ENCODE measurements at regions not wholly inside any gene's neighbourhood (a gene's known extent, or its start where the extent isn't known, plus 50 kb on each side); places are given as distances from the start of the nearest gene placed in this dataset.

GRCh38 chr13:39957868-39958677, 302.6 kb downstream of the COG6 start (continued):
- no peak for TF ChIP-seq SMC3 (conservative IDR thresholded peaks at IDR 0.05; ENCODE audit: insufficient read depth, low read depth, low read length)

- 0% methylated on average over 9 of the region's 9 CpGs for WGBS (ENCODE audit: insufficient coverage, low coverage, missing lambda C conversion rate)
- no peaks in the 10 kb centered on the region for H3K36me3 ChIP-seq (ENCODE audit: control insufficient read depth, insufficient read depth, low read length)
- POLR2A ChIA-PET, result no interaction called here
- H3K27ac ChIP-seq (ENCODE audit: extremely low read depth, low read depth, low read length), result no peak overlapping the region
- H3K4me3 ChIP-seq, result no peak overlapping the region
- H3K79me2 ChIP-seq (ENCODE audit: control insufficient read depth, insufficient read depth, low read length), result no peaks in the 10 kb centered on the region
- no peaks in the 10 kb centered on the region for H3K9me1 ChIP-seq (ENCODE audit: control insufficient read depth, insufficient read depth, low read length)
- H3K27me3 ChIP-seq (ENCODE audit: control insufficient read depth in 2 of 2, insufficient read depth in 2 of 2, low read length in 2 of 2), result no peaks in the 10 kb centered on the region
- DNase-seq (ENCODE audit: extremely low read depth in 1 of 4, low spot score in 3 of 4) (no peak), FAIRE-seq (no peak), ATAC-seq (no peak)
- H3K4me2 ChIP-seq (ENCODE audit: insufficient read depth, low read length), result no peak overlapping the region
- no peak overlapping the region for H3K9ac ChIP-seq (ENCODE audit: insufficient read depth in 1 of 2, low read depth in 2 of 2, low read length in 2 of 2)
- no TSS peak for BruUV-seq (replicated peaks)
- TF ChIP-seq TAL1 (IDR thresholded peaks at IDR 0.05) (no peak), ZNF764 (CRISPR knock-in tag; IDR thresholded peaks at IDR 0.05; ENCODE audit: low read depth) (no peak), HMG20B (CRISPR knock-in tag; IDR thresholded peaks at IDR 0.05) (no peak), E2F4 (CRISPR knock-in tag; IDR thresholded peaks at IDR 0.05; ENCODE audit: low read depth) (no peak), CCAR2 (IDR thresholded peaks at IDR 0.05; ENCODE audit: low read depth, low read length) (no peak), KDM2B (CRISPR knock-in tag; IDR thresholded peaks at IDR 0.05) (no peak), HMGXB4 (CRISPR knock-in tag; IDR thresholded peaks at IDR 0.05) (no peak), ZSCAN32 (CRISPR knock-in tag; IDR thresholded peaks at IDR 0.05) (no peak), MAFG (tag; conservative IDR thresholded peaks at IDR 0.05) (no peak), SP2 (IDR thresholded peaks at IDR 0.05; ENCODE audit: extremely low read depth, low read depth, low read length, poor library complexity, severe bottlenecking) (no peak)
- H3K9me3 ChIP-seq (replicated peaks; ENCODE audit: control insufficient read depth, insufficient read depth, low read depth, low read length), result no peaks in the 10 kb centered on the region
- no peaks in the 10 kb centered on the region for H3K4me1 ChIP-seq (replicated peaks in 1 of 2; ENCODE audit: control insufficient read depth in 2 of 2, insufficient read depth in 2 of 2, low read length in 2 of 2)
- H2AFZ ChIP-seq (ENCODE audit: low read depth, low read length), result no peak overlapping the region
- intact Hi-C loops (cut with micrococcal nuclease), result no loop called here
- in situ Hi-C loops (cut with MboI), result no loop called here
- CTCF ChIA-PET (ENCODE audit: low intra/inter-chr PET ratio), result no interaction called here
- no peaks in the 10 kb centered on the region for H4K20me1 ChIP-seq (replicated peaks; ENCODE audit: control insufficient read depth, insufficient read depth, low read length)
Measured at GRCh38 chr13:39959497-39960144, 304.2 kb downstream of the COG6 start.
